ENCODE measurements at regions not wholly inside any gene's neighbourhood (a gene's known extent, or its start where the extent isn't known, plus 50 kb on each side); places are given as distances from the start of the nearest gene placed in this dataset.
A peak's percentile ranks its signal among the peaks of the same experiment; 100 is the strongest.

DNA sequence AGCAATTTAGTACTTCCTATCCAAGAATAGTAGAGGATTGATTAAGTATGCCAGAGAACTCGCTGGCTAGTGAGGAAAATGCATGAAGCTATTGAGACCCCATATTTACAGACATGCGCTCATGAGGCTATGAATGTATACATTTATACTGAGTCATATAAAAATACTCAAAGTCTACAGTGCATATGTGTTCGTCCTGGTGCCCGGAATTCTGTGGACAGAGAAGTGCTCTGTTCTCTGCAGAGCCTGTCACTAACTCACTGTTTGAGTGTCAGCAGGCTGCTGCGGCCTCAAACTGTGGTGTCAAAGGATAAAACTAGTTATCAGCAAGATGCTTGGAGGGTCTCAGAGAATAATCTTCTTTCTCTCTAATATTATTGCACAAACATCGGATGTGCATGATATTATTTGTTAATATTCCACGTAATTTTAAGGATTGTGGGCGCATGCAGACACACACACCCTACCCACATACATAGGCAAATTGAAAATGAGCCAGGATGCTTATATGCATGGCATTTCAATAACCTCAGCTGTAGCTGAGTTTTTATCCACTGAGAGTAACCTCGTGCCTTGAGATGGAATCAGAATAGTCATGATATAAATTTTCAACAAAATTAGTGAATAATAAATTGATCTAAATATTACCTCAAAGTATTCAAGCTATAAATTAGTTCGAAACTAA is 50.0 kb upstream of the TSC22D2 start:
- H3K4me3 ChIP-seq (ENCODE audit: low read depth in 1 of 5, low read length in 5 of 5) = no peak overlapping the region
- H3K9me3 ChIP-seq (ENCODE audit: control insufficient read depth in 5 of 5, low read length in 5 of 5) = no peaks in the 10 kb centered on the region
- no peaks in the 10 kb centered on the region for H3K27me3 ChIP-seq (ENCODE audit: control insufficient read depth in 5 of 5, insufficient read depth in 4 of 5, low read length in 5 of 5)
- H3K27ac ChIP-seq (ENCODE audit: low read depth, low read length) = no peak overlapping the region
- no peaks in the 10 kb centered on the region for H3K36me3 ChIP-seq (ENCODE audit: control insufficient read depth in 5 of 5, insufficient read depth in 5 of 5, low read length in 5 of 5)
- no peak overlapping the region for H3K9ac ChIP-seq (ENCODE audit: low read length in 5 of 5)
- no peaks in the 10 kb centered on the region for H3K4me1 ChIP-seq (ENCODE audit: control insufficient read depth in 5 of 5, insufficient read depth in 5 of 5, low read length in 5 of 5)

DNA sequence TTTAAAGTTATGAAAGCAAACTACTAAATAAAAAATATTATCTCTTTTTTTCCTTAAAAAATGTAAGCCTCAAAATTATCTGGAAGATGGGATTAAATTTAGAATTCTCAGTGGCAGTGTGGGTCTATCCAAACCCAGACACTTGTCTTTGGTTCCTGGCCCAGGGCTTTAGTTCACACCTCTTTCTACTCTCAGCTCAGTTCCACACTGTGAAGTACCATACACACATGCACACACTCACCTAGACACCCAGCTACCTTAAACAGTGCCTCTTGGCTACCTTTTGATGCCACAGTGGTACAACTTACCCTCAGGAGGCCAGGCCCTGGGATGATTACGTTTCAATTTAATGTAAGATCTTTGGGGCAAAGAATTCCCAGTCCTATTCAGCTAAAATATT is 51.0 kb upstream of the TSC22D2 start:
- Histone ChIP-seq H3K27ac (ENCODE audit: low read depth, low read length) (no peak overlapping the region), H3K9ac (ENCODE audit: low read length in 5 of 5) (no peak overlapping the region), H3K4me1 (ENCODE audit: control insufficient read depth in 5 of 5, insufficient read depth in 5 of 5, low read length in 5 of 5) (peaks cover 0 to 3% (median 0%) of the 10 kb centered on the region in 5 donors), H3K9me3 (ENCODE audit: control insufficient read depth in 5 of 5, low read length in 5 of 5) (no peaks in the 10 kb centered on the region), H3K27me3 (ENCODE audit: control insufficient read depth in 5 of 5, insufficient read depth in 4 of 5, low read length in 5 of 5) (no peaks in the 10 kb centered on the region), H3K36me3 (ENCODE audit: control insufficient read depth in 5 of 5, insufficient read depth in 5 of 5, low read length in 5 of 5) (no peaks in the 10 kb centered on the region), H3K4me3 (ENCODE audit: low read depth in 1 of 5, low read length in 5 of 5) (no peak overlapping the region)

DNA sequence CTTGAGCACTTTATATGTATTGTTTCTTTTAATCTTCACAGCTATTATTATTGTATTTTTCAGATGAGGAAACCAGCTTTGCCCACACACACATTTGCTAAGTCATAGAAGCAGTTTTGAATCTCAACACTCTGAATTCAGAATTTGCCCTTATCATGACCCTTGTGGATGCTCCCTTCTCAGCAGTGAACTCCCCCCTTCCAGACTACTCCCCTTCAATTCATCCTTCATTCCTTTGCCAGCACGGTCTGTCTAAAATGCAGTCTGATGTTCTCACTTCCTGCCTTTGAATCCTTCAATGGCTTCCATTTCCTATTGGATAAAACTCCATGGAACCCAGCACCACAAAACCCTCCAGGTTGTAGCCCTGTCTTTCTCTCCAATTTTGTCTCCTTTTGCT is 52.5 kb upstream of the TSC22D2 start:
- Histone ChIP-seq H3K4me3 (ENCODE audit: low read depth in 1 of 5, low read length in 5 of 5) (no peak overlapping the region), H3K27ac (ENCODE audit: low read depth, low read length) (no peak overlapping the region), H3K9me3 (ENCODE audit: control insufficient read depth in 5 of 5, low read length in 5 of 5) (no peaks in the 10 kb centered on the region), H3K4me1 (ENCODE audit: control insufficient read depth in 5 of 5, insufficient read depth in 5 of 5, low read length in 5 of 5) (peaks cover 0 to 8% (median 2%) of the 10 kb centered on the region in 5 donors), H3K27me3 (ENCODE audit: control insufficient read depth in 5 of 5, insufficient read depth in 4 of 5, low read length in 5 of 5) (no peaks in the 10 kb centered on the region), H3K36me3 (ENCODE audit: control insufficient read depth in 5 of 5, insufficient read depth in 5 of 5, low read length in 5 of 5) (no peaks in the 10 kb centered on the region), H3K9ac (ENCODE audit: low read length in 5 of 5) (no peak overlapping the region)

DNA sequence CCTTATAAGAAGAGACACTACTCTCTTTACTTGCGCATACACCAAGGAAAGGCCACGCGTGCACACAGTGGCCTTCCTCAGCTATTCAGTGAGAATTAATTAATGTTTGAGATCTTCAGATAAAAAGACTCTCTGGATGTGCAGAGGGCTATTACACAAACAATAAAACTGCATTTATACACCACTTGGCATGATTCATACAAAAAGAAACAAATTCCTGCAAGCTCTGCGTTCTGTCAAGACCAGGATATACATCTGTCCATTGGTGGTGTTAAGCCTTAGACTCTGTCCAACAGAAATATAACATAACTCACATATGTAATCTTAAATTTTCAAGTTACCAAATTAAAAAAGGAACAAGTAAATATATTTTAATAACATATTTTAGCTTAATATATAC is 55.2 kb upstream of the TSC22D2 start:
- no peak overlapping the region for H3K27ac ChIP-seq (ENCODE audit: low read depth, low read length)
- H3K9ac ChIP-seq (ENCODE audit: low read length in 5 of 5) = no peak overlapping the region
- H3K9me3 ChIP-seq (ENCODE audit: control insufficient read depth in 5 of 5, low read length in 5 of 5) = no peaks in the 10 kb centered on the region
- no peaks in the 10 kb centered on the region for H3K27me3 ChIP-seq (ENCODE audit: control insufficient read depth in 5 of 5, insufficient read depth in 4 of 5, low read length in 5 of 5)
- H3K4me3 ChIP-seq (ENCODE audit: low read depth in 1 of 5, low read length in 5 of 5) = no peak overlapping the region
- H3K4me1 ChIP-seq (ENCODE audit: control insufficient read depth in 5 of 5, insufficient read depth in 5 of 5, low read length in 5 of 5) = peaks cover 2 to 31% (median 23%) of the 10 kb centered on the region in 5 donors
- H3K36me3 ChIP-seq (ENCODE audit: control insufficient read depth in 5 of 5, insufficient read depth in 5 of 5, low read length in 5 of 5) = no peaks in the 10 kb centered on the region

DNA sequence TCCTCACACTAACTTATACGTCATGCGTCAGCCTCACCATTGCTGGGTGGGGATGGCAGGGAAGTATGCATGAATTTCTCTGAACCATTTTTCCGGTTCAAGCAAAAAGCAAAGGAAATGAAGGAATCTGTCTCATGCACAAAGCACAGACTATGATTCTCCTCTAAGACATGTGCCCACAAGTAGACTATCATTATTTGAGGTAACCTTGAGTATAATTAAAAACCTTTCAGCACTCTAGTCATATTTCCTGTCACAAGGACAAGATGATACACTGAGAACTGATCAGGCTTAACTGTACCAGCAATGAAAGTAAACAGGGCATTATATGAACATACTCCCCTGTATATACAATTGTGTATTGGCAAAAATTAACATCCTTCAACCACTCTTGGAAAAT is 56.7 kb upstream of the TSC22D2 start:
- H3K27ac ChIP-seq (ENCODE audit: low read depth, low read length) = no peak overlapping the region
- H3K27me3 ChIP-seq (ENCODE audit: control insufficient read depth in 5 of 5, insufficient read depth in 4 of 5, low read length in 5 of 5) = no peaks in the 10 kb centered on the region
- no peak overlapping the region for H3K9ac ChIP-seq (ENCODE audit: low read length in 5 of 5)
- H3K4me1 ChIP-seq (ENCODE audit: control insufficient read depth in 5 of 5, insufficient read depth in 5 of 5, low read length in 5 of 5) = peaks cover 5 to 47% (median 36%) of the 10 kb centered on the region in 5 donors
- no peaks in the 10 kb centered on the region for H3K36me3 ChIP-seq (ENCODE audit: control insufficient read depth in 5 of 5, insufficient read depth in 5 of 5, low read length in 5 of 5)
- H3K9me3 ChIP-seq (ENCODE audit: control insufficient read depth in 5 of 5, low read length in 5 of 5) = no peaks in the 10 kb centered on the region
- no peak overlapping the region for H3K4me3 ChIP-seq (ENCODE audit: low read depth in 1 of 5, low read length in 5 of 5)

DNA sequence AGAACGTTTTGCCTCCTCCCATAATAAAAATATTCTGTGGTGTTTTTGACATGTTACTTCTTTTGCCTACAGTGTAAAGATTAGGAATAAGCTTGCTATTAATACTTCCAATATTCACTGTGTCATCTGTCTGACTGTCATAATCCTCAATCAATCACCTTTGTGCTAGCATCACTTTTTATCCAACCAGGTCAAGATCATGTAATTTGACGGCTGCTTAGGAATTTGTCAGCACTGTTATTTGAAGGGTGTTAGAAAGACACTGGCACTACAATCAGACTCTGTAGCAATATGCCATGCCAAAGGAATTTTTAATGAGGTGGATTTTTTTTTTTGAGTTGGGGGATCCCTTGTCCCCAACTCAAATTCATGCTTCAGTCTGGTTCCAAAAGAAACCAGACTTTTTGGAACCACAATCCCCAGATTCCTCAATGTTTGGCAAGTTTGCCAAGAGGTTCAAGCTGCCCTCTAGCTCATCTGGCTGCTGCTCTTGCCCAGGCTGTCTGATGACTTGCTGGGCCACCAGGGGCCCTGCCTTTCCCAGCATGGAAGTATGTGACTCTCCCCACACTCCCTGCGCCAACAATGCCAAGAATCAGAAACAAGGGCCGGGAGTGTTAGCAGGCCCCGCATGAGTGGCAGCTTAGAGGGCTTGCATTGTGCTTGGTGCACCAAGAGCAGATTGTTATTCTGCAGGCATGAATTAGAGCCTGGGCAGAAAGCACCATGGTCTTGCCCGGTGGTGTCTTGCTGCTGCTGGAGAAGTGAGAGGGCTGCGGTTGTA is 58.6 kb upstream of the TSC22D2 start:
- no peaks in the 10 kb centered on the region for H3K9me3 ChIP-seq (ENCODE audit: control insufficient read depth in 5 of 5, low read length in 5 of 5)
- H3K9ac ChIP-seq (ENCODE audit: low read length in 5 of 5) = peak overlapping the region in 3 of 5 donors; percentile 51 to 93 (median 75)
- H3K27ac ChIP-seq (ENCODE audit: low read depth, low read length) = peak overlapping the region; percentile 98
- no peaks in the 10 kb centered on the region for H3K36me3 ChIP-seq (ENCODE audit: control insufficient read depth in 5 of 5, insufficient read depth in 5 of 5, low read length in 5 of 5)
- H3K4me1 ChIP-seq (ENCODE audit: control insufficient read depth in 5 of 5, insufficient read depth in 5 of 5, low read length in 5 of 5) = peaks cover 5 to 49% (median 36%) of the 10 kb centered on the region in 5 donors
- H3K27me3 ChIP-seq (ENCODE audit: control insufficient read depth in 5 of 5, insufficient read depth in 4 of 5, low read length in 5 of 5) = no peaks in the 10 kb centered on the region
- H3K4me3 ChIP-seq (ENCODE audit: low read depth in 1 of 5, low read length in 5 of 5) = no peak overlapping the region

DNA sequence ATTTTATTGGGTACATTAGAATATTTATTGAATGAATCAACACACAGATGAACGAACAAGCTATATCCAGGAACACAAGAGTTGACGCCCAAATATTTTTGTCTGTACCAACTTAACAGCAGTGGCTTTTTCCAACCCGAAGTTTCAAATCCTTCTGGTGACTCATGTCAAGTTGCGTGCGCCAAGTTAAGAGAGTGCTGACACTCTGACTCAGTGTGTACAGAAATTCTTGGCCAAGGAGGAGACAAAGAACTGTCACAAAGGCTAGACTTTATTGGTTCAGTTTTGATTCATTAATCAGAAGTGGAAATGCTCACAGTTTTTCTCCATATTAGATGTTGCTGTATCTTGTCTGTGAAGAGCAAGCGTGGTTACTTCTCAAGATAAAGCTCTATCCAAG is 59.6 kb upstream of the TSC22D2 start:
- peak overlapping the region; percentile 98 for H3K27ac ChIP-seq (ENCODE audit: low read depth, low read length)

DNA sequence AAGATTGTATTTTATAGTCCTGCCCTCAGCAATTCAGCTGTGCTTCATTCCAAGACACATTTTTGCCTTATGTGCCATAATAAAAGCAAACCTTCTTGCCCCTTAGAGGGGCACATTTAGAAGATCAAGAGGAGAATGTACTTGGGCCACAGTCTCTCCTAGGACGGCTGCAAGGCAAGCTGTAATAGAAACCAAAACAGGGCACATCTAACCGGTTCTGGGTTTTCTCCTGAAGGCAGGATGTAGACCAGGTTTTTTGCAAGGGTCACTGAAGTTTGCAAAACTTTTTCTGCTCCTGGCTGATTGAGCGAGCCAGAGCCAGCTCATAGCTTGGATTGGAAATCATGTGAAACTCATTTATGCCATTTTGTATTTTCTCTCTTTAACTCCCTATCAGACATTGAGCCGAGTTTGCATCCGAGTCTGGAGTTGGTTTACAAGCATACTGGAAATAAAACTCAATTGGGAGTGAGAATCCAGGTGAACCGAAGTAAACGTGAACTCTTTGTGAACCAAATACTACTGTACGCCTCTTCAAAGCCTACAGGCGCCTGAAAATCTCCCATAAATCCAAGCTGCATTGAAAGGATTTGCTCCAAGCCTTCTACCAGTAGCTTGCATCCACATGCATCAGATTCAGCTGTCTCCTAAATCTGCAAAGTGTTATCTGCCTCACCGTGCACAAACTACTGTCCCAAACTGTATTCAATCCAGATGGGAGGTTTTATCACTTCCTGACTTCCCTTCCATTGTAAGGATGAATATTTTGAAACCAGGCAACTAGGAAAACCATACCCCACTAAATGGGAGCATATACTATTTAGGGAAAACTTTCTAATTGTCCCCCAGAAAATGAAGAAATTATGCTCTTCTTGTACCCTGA is 60.9 kb upstream of the TSC22D2 start:
- H3K27ac ChIP-seq (ENCODE audit: low read depth, low read length) = peak overlapping the region; percentile 98

More for the DNA sequence above, 59.6 kb upstream of the TSC22D2 start:
- H3K4me1 ChIP-seq (ENCODE audit: control insufficient read depth in 5 of 5, insufficient read depth in 5 of 5, low read length in 5 of 5) = peaks cover 5 to 49% (median 36%) of the 10 kb centered on the region in 5 donors
- no peaks in the 10 kb centered on the region for H3K9me3 ChIP-seq (ENCODE audit: control insufficient read depth in 5 of 5, low read length in 5 of 5)
- H3K27me3 ChIP-seq (ENCODE audit: control insufficient read depth in 5 of 5, insufficient read depth in 4 of 5, low read length in 5 of 5) = no peaks in the 10 kb centered on the region
- no peak overlapping the region for H3K4me3 ChIP-seq (ENCODE audit: low read depth in 1 of 5, low read length in 5 of 5)
- no peaks in the 10 kb centered on the region for H3K36me3 ChIP-seq (ENCODE audit: control insufficient read depth in 5 of 5, insufficient read depth in 5 of 5, low read length in 5 of 5)
- H3K9ac ChIP-seq (ENCODE audit: low read length in 5 of 5) = peak overlapping the region in 4 of 5 donors; percentile 46 to 93 (median 63)

DNA sequence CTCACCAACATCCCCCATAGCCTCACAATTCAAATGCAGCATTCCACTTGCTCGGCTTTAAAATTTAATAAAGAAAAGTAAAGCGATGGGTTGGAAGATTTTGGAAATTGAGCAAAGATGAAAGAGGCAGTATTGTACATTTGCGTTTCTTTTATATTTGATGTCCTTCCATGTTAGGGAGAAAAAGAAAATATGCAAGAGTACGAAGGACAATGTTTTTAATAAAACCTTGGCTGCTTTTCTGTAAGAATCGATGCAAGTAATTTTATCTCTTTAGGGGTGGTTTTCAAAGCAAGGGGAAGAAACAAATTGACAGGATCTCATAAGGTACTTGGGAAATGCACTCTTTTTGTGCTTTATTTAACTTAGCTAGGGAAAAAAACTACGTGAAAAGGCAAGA is 61.8 kb upstream of the TSC22D2 start:
- Histone ChIP-seq H3K27me3 (ENCODE audit: control insufficient read depth in 5 of 5, insufficient read depth in 4 of 5, low read length in 5 of 5) (no peaks in the 10 kb centered on the region), H3K9ac (ENCODE audit: low read length in 5 of 5) (no peak overlapping the region), H3K4me1 (ENCODE audit: control insufficient read depth in 5 of 5, insufficient read depth in 5 of 5, low read length in 5 of 5) (peaks cover 5 to 54% (median 36%) of the 10 kb centered on the region in 5 donors), H3K4me3 (ENCODE audit: low read depth in 1 of 5, low read length in 5 of 5) (no peak overlapping the region), H3K27ac (ENCODE audit: low read depth, low read length) (no peak overlapping the region), H3K9me3 (ENCODE audit: control insufficient read depth in 5 of 5, low read length in 5 of 5) (no peaks in the 10 kb centered on the region), H3K36me3 (ENCODE audit: control insufficient read depth in 5 of 5, insufficient read depth in 5 of 5, low read length in 5 of 5) (no peaks in the 10 kb centered on the region)

More for the DNA sequence above, 60.9 kb upstream of the TSC22D2 start:
- Histone ChIP-seq H3K36me3 (ENCODE audit: control insufficient read depth in 5 of 5, insufficient read depth in 5 of 5, low read length in 5 of 5) (no peaks in the 10 kb centered on the region), H3K4me3 (ENCODE audit: low read depth in 1 of 5, low read length in 5 of 5) (no peak overlapping the region), H3K4me1 (ENCODE audit: control insufficient read depth in 5 of 5, insufficient read depth in 5 of 5, low read length in 5 of 5) (peaks cover 5 to 49% (median 36%) of the 10 kb centered on the region in 5 donors), H3K9ac (ENCODE audit: low read length in 5 of 5) (peak overlapping the region in 1 of 5 donors; percentile 78), H3K9me3 (ENCODE audit: control insufficient read depth in 5 of 5, low read length in 5 of 5) (no peaks in the 10 kb centered on the region), H3K27me3 (ENCODE audit: control insufficient read depth in 5 of 5, insufficient read depth in 4 of 5, low read length in 5 of 5) (no peaks in the 10 kb centered on the region)

Measured in subcutaneous abdominal adipose tissue (tissue), 5 donors.